C4-2B (cell line): ENCODE measurements at regions not wholly inside any gene's neighbourhood (a gene's known extent, or its start where the extent isn't known, plus 50 kb on each side); places are given as distances from the start of the nearest gene placed in this dataset.

Experiments used
- H3K27ac ChIP-seq: fragments of 450-650 bp; 2 replicates; pipeline ENCODE4 v1.5.1; 2017
- CTCF ChIP-seq: fragments of 450-650 bp; conservative IDR thresholded peaks from 2 replicates; pipeline ENCODE4 v1.5.1; 2017; ENCODE audit warnings: mild to moderate bottlenecking
- ZFX ChIP-seq: fragments of 450-650 bp; IDR thresholded peaks from 2 replicates; pipeline ENCODE4 v1.6.1; 2017

- no peak overlapping the region for H3K27ac ChIP-seq
- TF ChIP-seq ZFX (no peak), CTCF (no peak)
Observed at GRCh38 chr4:167383291-167383690, 149.0 kb upstream of the SPOCK3 start.

GRCh38 chr4:167397586-167397985, 163.3 kb upstream of the SPOCK3 start:
- no peak overlapping the region for H3K27ac ChIP-seq
- TF ChIP-seq CTCF (no peak), ZFX (no peak)

DNA sequence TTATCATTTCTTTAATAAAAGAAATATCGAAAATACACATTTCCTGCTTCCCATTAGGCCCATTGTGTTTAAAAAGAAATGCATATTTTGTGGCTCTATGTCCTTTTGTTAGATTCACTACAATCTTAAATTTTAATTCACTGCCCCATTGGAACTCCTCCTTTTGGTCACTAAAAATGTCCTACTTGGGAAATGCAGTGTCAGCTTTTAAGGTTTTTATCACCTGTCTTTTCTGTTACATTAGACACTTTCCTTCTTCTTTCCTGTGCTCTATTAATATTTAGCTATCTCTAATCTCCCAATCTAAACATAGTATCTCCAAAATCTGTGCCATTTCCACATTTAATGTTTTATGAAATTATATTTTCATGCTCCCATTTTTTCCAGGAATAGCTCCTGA, 164.9 kb upstream of the SPOCK3 start:
- H3K27ac ChIP-seq: no peak overlapping the region
- TF ChIP-seq ZFX (no peak), CTCF (no peak)

GRCh38 chr4:167406181-167406580, 171.9 kb upstream of the SPOCK3 start:
- TF ChIP-seq CTCF (no peak), ZFX (no peak)
- no peak overlapping the region for H3K27ac ChIP-seq

DNA sequence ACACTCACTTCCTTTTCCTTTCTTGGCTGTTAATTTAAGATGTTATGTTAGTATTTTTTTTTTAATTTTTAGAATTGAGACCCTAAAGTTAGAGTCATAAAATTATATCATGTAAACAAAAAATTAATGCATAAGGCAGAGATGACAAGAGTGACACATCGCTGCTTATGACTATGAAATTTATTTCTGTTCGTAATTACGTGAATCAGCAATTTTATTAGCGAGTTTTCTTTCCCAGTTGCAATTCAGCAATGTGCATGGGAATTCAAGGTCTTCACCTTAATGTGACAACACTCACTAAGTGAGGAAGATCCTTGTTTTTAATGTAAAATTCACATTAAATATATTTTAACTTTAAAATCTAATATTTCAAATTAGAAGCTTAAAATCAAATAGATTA, 181.2 kb upstream of the SPOCK3 start:
- H3K27ac ChIP-seq: no peak overlapping the region
- TF ChIP-seq CTCF (no peak), ZFX (no peak)

GRCh38 chr4:167419468-167420140, 185.3 kb upstream of the SPOCK3 start:
- no peak overlapping the region for H3K27ac ChIP-seq
- no peak for TF ChIP-seq ZFX
- no peak for TF ChIP-seq CTCF

DNA sequence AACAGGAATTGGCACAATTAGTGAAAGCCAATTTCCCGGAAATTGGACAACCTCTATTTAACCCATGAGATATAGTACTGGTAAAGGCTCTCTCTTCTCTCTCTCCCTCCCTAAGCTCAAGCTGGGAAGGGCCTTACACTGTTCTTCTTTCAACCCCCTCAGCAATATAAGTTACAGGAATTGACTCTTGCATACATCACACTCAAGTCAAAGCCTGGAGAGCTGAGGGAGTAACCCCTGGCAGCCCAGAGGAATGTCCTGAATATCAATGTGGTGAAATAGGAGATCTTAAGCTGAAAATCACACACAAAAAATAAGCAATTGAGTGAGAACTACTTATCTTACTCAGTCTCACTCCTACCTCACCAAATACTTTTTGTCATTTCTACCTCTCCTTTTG, 186.9 kb upstream of the SPOCK3 start:
- TF ChIP-seq CTCF (no peak), ZFX (no peak)
- no peak overlapping the region for H3K27ac ChIP-seq
